ENCODE measurements at regions not wholly inside any gene's neighbourhood (a gene's known extent, or its start where the extent isn't known, plus 50 kb on each side); places are given as distances from the start of the nearest gene placed in this dataset.

- Histone ChIP-seq H2AK5ac (ENCODE audit: low read depth, low read length) (no peak overlapping the region), H3K23ac (ENCODE audit: insufficient read length) (no peak overlapping the region), H3K4me2 (ENCODE audit: insufficient read depth in 1 of 2, low read depth in 2 of 2, low read length in 2 of 2) (no peak overlapping the region), H3K27me3 (replicated peaks in 1 of 4; ENCODE audit: control insufficient read depth in 3 of 4, extremely low read depth in 1 of 4, insufficient read depth in 3 of 4, low read length in 3 of 4) (peaks cover 5 to 16% (median 8%) of the 10 kb centered on the region in 4 experiments), H2BK15ac (ENCODE audit: low read length) (no peak overlapping the region), H3K4ac (replicated peaks; ENCODE audit: insufficient read length, low read depth, low read length) (no peak overlapping the region), H3K27ac (ENCODE audit: low read depth, low read length) (no peak overlapping the region), H3K79me2 (ENCODE audit: control insufficient read depth in 1 of 2, insufficient read depth in 2 of 2, low read length in 2 of 2) (no peaks in the 10 kb centered on the region), H3K4me3 (ENCODE audit: extremely low read depth in 1 of 4, insufficient read depth in 2 of 4, low read depth in 3 of 4, low read length in 4 of 4) (no peak overlapping the region), H2BK5ac (ENCODE audit: low read depth, low read length) (no peak overlapping the region), H4K8ac (ENCODE audit: extremely low read depth, insufficient read depth, low read length) (no peak overlapping the region), H4K20me1 (replicated peaks in 1 of 2; ENCODE audit: control insufficient read depth in 1 of 2, insufficient read depth in 2 of 2, low read length in 2 of 2) (peaks cover 2 to 5% of the 10 kb centered on the region in 2 experiments), H3K56ac (replicated peaks; ENCODE audit: insufficient read length, low read depth, low read length) (no peak overlapping the region), H2BK20ac (ENCODE audit: low read length) (no peak overlapping the region), H4K91ac (replicated peaks; ENCODE audit: insufficient read length, low read length) (no peak overlapping the region), H2BK120ac (replicated peaks; ENCODE audit: low read depth, low read length) (no peak overlapping the region), H3K9me3 (ENCODE audit: insufficient read depth in 2 of 2, low read depth in 1 of 2, low read length in 1 of 2) (no peaks in the 10 kb centered on the region), H3K18ac (ENCODE audit: extremely low read depth, low read length) (no peak overlapping the region), H3K9ac (replicated peaks in 1 of 4; ENCODE audit: extremely low read depth in 1 of 4, low read depth in 3 of 4, low read length in 3 of 4) (no peak overlapping the region), H4K5ac (ENCODE audit: insufficient read length, low read depth, low read length) (no peak overlapping the region), H3K14ac (ENCODE audit: insufficient read length) (no peak overlapping the region), H2AFZ (ENCODE audit: low read length) (no peak overlapping the region), H3K79me1 (ENCODE audit: low read depth, low read length) (no peaks in the 10 kb centered on the region), H3K4me1 (replicated peaks in 1 of 4; ENCODE audit: control insufficient read depth in 3 of 4, insufficient read depth in 4 of 4, low read length in 3 of 4) (no peaks in the 10 kb centered on the region), H3K36me3 (ENCODE audit: control insufficient read depth in 2 of 4, insufficient read depth in 4 of 4, low read length in 3 of 4) (no peaks in the 10 kb centered on the region; a peak in 1 of 8 replicates), H3K23me2 (ENCODE audit: low read depth, low read length) (no peaks in the 10 kb centered on the region), H2BK12ac (ENCODE audit: low read depth, low read length) (no peak overlapping the region)
- FAIRE-seq (no peak), DNase-seq (ENCODE audit: low read depth in 1 of 2, low spot score in 2 of 2) (no peak)
- TF ChIP-seq NRF1 (IDR thresholded peaks at IDR 0.05; ENCODE audit: low read depth, low read length) (no peak), PHF8 (conservative IDR thresholded peaks at IDR 0.05; ENCODE audit: low read depth, low read length) (no peak), EP300 (IDR thresholded peaks at IDR 0.05; ENCODE audit: borderline replicate concordance in 1 of 2, low read depth in 2 of 2, low read length in 2 of 2) (no peak)
- ChIA-PET POLR2A (ENCODE audit: partially characterized antibody) (no interaction called here), CTCF (ENCODE audit: partially characterized antibody) (no interaction called here)
- 94% methylated on average over 2 of the region's 2 CpGs; no CpG with 5 or more reads in 1 of the 2 experiments for WGBS, 2 experiments (ENCODE audit: extremely low coverage in 1 of 2, insufficient coverage in 1 of 2, insufficient read length in 1 of 2, insufficient replicate concordance in 2 of 2, low coverage in 1 of 2, low lambda C conversion rate in 2 of 2, missing lambda C conversion rate in 1 of 2)
Observed at GRCh38 chr13:22076658-22077057, 405.8 kb downstream of the FGF9 start.
